NB4 (cell line): ENCODE measurements at regions not wholly inside any gene's neighbourhood (a gene's known extent, or its start where the extent isn't known, plus 50 kb on each side); places are given as distances from the start of the nearest gene placed in this dataset.

Experiments
- CTCF ChIP-seq: IDR thresholded peaks from one replicate; pipeline ENCODE4 v1.5.1; 2012; ENCODE audit warnings: low read depth, low read length
- TF ChIP-seq, protein P1 (sequence below): IDR thresholded peaks from 2 replicates; pipeline ENCODE4 v1.6.1; 2011; ENCODE audit warnings: low read depth, low read length

GRCh38 chr2:145815933-145816332, 1296.0 kb upstream of the ZEB2 start:
- TF ChIP-seq CTCF = no peak
- TF ChIP-seq, protein P1, sequence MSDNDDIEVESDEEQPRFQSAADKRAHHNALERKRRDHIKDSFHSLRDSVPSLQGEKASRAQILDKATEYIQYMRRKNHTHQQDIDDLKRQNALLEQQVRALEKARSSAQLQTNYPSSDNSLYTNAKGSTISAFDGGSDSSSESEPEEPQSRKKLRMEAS = no peak
